Mammary epithelial cell (primary cell): ENCODE measurements at regions not wholly inside any gene's neighbourhood (a gene's known extent, or its start where the extent isn't known, plus 50 kb on each side); places are given as distances from the start of the nearest gene placed in this dataset.

ENCODE experiments used
- CTCF ChIP-seq, 2 donors: IDR thresholded peaks in 1 of 2; conservative IDR thresholded peaks in 1 of 2; 2 replicates each; pipeline ENCODE4 v1.5.1; 2011 to 2012; ENCODE audit warnings: inconsistent platforms in 2 of 2, low read length in 2 of 2, mild to moderate bottlenecking in 2 of 2, control low read depth in 1 of 2, low read depth in 1 of 2; ENCODE audit not compliant: insufficient read depth in 1 of 2; ENCODE audit errors: extremely low read depth in 1 of 2
- EZH2 ChIP-seq: IDR thresholded peaks from 2 replicates; pipeline ENCODE4 v1.6.1; 2012; ENCODE audit warnings: low read length, inconsistent platforms, borderline replicate concordance

GRCh38 chr4:137075586-137075985 is 456.7 kb downstream of the PCDH18 start:
- TF ChIP-seq CTCF (conservative IDR thresholded peaks at IDR 0.05 in 1 of 2, IDR thresholded peaks at IDR 0.05 in 1 of 2; ENCODE audit: extremely low read depth in 1 of 2, insufficient read depth in 1 of 2, low read depth in 1 of 2, low read length in 2 of 2) (no peak), EZH2 (no peak)
